GM21515 (cell line): ENCODE measurements at regions not wholly inside any gene's neighbourhood (a gene's known extent, or its start where the extent isn't known, plus 50 kb on each side); places are given as distances from the start of the nearest gene placed in this dataset.

ENCODE experiments used
- ATAC-seq: cut with Tn5 transposase; IDR thresholded peaks from one replicate; pipeline ENCODE4 v1.9.1; 2021; ENCODE audit not compliant: unreplicated experiment

GRCh38 chr12:58453306-58453705 lies 467.0 kb downstream of the LRIG3 start:
- no peak for ATAC-seq

- no peak for ATAC-seq
Measured at GRCh38 chr12:58455136-58455535, 465.2 kb downstream of the LRIG3 start.

- ATAC-seq: no peak
Measured at GRCh38 chr12:58458102-58458501, 462.2 kb downstream of the LRIG3 start.

GRCh38 chr12:58459191-58459590 lies 461.1 kb downstream of the LRIG3 start:
- ATAC-seq: no peak

GRCh38 chr12:58463051-58463450 lies 457.3 kb downstream of the LRIG3 start:
- no peak for ATAC-seq

GRCh38 chr12:58465418-58465817 lies 454.9 kb downstream of the LRIG3 start:
- ATAC-seq: no peak

GRCh38 chr12:58470266-58471010 lies 449.9 kb downstream of the LRIG3 start:
- no peak for ATAC-seq

- no peak for ATAC-seq
Measured at GRCh38 chr12:58479401-58479800, 440.9 kb downstream of the LRIG3 start.

GRCh38 chr12:58481811-58482210 lies 438.5 kb downstream of the LRIG3 start:
- ATAC-seq: no peak

- no peak for ATAC-seq
Measured at GRCh38 chr12:58487255-58487654, 433.0 kb downstream of the LRIG3 start.

GRCh38 chr12:58487678-58488161 lies 432.6 kb downstream of the LRIG3 start:
- no peak for ATAC-seq

GRCh38 chr12:58489394-58489793 lies 430.9 kb downstream of the LRIG3 start:
- ATAC-seq: no peak

GRCh38 chr12:58491306-58491705 lies 429.0 kb downstream of the LRIG3 start:
- no peak for ATAC-seq

GRCh38 chr12:58496411-58497190 lies 423.7 kb downstream of the LRIG3 start:
- ATAC-seq: no peak

- ATAC-seq: no peak
Measured at GRCh38 chr12:58500399-58500798, 419.9 kb downstream of the LRIG3 start.

- ATAC-seq: no peak
Measured at GRCh38 chr12:58502226-58502625, 418.1 kb downstream of the LRIG3 start.

- no peak for ATAC-seq
Measured at GRCh38 chr12:58502841-58503240, 417.5 kb downstream of the LRIG3 start.

- no peak for ATAC-seq
Measured at GRCh38 chr12:58503731-58504130, 416.6 kb downstream of the LRIG3 start.

- ATAC-seq: no peak
Measured at GRCh38 chr12:58504143-58504938, 416.0 kb downstream of the LRIG3 start.

GRCh38 chr12:58509116-58509885 lies 411.0 kb downstream of the LRIG3 start:
- ATAC-seq: no peak
